HG03159 (cell line): ENCODE measurements at regions not wholly inside any gene's neighbourhood (a gene's known extent, or its start where the extent isn't known, plus 50 kb on each side); places are given as distances from the start of the nearest gene placed in this dataset.
"Not testable (repeated sequence)": the region's sequence is repeated elsewhere in the genome, so short reads cannot be mapped to it uniquely, and the experiment has no call there.

ENCODE experiments used
- ATAC-seq: cut with Tn5 transposase; IDR thresholded peaks from one replicate; pipeline ENCODE4 v1.9.1; 2021; ENCODE audit warnings: mild to moderate bottlenecking, moderate library complexity; ENCODE audit not compliant: unreplicated experiment

- no peak for ATAC-seq
Measured at GRCh38 chr4:138861135-138861534, 154.4 kb upstream of the NOCT start.

GRCh38 chr4:138860357-138860756 lies 155.2 kb upstream of the NOCT start:
- ATAC-seq, result not testable (repeated sequence)

GRCh38 chr4:138859254-138859653 lies 156.3 kb upstream of the NOCT start:
- no peak for ATAC-seq

GRCh38 chr4:138858419-138858818 lies 157.2 kb upstream of the NOCT start:
- no peak for ATAC-seq

GRCh38 chr4:138857416-138857815 lies 158.2 kb upstream of the NOCT start:
- ATAC-seq, result no peak

- ATAC-seq, result no peak
Measured at GRCh38 chr4:138852681-138853080, 162.9 kb upstream of the NOCT start.

- no peak for ATAC-seq
Measured at GRCh38 chr4:138851391-138852335, 163.9 kb upstream of the NOCT start.

- ATAC-seq, result no peak
Measured at GRCh38 chr4:138845664-138846063, 169.9 kb upstream of the NOCT start.

GRCh38 chr4:138845054-138845453 lies 170.5 kb upstream of the NOCT start:
- no peak for ATAC-seq

GRCh38 chr4:138843616-138844015 lies 172.0 kb upstream of the NOCT start:
- no peak for ATAC-seq

GRCh38 chr4:138841343-138841742 lies 174.2 kb upstream of the NOCT start:
- ATAC-seq, result no peak

- ATAC-seq, result no peak
Measured at GRCh38 chr4:138838251-138838650, 177.3 kb upstream of the NOCT start.

GRCh38 chr4:138835832-138836533 lies 179.6 kb upstream of the NOCT start:
- peak; percentile 41 for ATAC-seq

GRCh38 chr4:138833974-138834373 lies 181.6 kb upstream of the NOCT start:
- ATAC-seq, result no peak

- ATAC-seq, result no peak
Measured at GRCh38 chr4:138832563-138832962, 183.0 kb upstream of the NOCT start.

- ATAC-seq, result no peak
Measured at GRCh38 chr4:138831948-138832347, 183.6 kb upstream of the NOCT start.

GRCh38 chr4:138828926-138829325 lies 186.7 kb upstream of the NOCT start:
- ATAC-seq, result no peak

- no peak for ATAC-seq
Measured at GRCh38 chr4:138826754-138827153, 188.8 kb upstream of the NOCT start.

GRCh38 chr4:138826322-138826721 lies 189.3 kb upstream of the NOCT start:
- no peak for ATAC-seq

- no peak for ATAC-seq
Measured at GRCh38 chr4:138821331-138821730, 194.2 kb upstream of the NOCT start.

- ATAC-seq, result no peak
Measured at GRCh38 chr4:138816875-138817274, 198.7 kb upstream of the NOCT start.

- ATAC-seq, result no peak
Measured at GRCh38 chr4:138815811-138816210, 199.8 kb upstream of the NOCT start.
